Sciatic nerve (tissue), 2 donors: ENCODE measurements at regions not wholly inside any gene's neighbourhood (a gene's known extent, or its start where the extent isn't known, plus 50 kb on each side); places are given as distances from the start of the nearest gene placed in this dataset.
A peak's percentile ranks its signal among the peaks of the same experiment; 100 is the strongest.

Experiments used
- ATAC-seq: fragments of 200-7000 bp; cut with Tn5 transposase; one replicate; pipeline ENCODE4 v1.9.1; 2020; ENCODE audit warnings: mild to moderate bottlenecking, moderate library complexity
- DNase-seq: peaks from one replicate; pipeline ENCODE4 v3.0.0-alpha.2; 2020; ENCODE audit warnings: low spot score
- intact Hi-C: fragments of 100-400 bp; cut with DNase I; formaldehyde crosslinking; loops from one replicate; pipeline ENCODE4 v1.14.2; 2022
- donor health status: DM: no; HTN: no; CAD: no.
- donor health status: DM: no; HTN: no; CAD: no.

- no peak for ATAC-seq
- intact Hi-C loops: no loop called here
- DNase-seq: no peak
These were observed 320.2 kb downstream of the AHR start for GRCh38 chr7:17618652-17618974.

- intact Hi-C loops: no loop called here
- ATAC-seq (no peak), DNase-seq (no peak)
These were observed 320.9 kb downstream of the AHR start for GRCh38 chr7:17619196-17619818.

DNA sequence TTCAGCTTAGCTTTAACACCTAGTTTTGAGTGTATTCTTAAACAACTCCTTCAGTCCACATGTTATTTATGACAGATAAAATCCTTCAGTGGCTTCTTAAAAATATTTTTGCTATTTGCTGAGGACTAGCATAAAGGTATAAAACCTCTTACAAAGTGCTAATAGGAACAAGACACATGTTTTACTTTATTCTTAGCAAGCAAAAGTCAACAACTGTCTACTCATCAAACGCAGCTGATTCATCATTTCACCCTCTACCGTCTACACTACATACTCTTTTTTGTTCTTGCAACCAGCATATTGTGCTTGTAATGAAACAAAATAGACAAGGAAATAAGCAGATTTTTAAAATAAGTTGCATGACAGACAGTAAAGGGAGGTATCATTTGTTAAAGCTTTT, 319.7 kb downstream of the SNX13 start:
- no peak for DNase-seq
- intact Hi-C loops: no loop called here
- ATAC-seq: no peak

DNA sequence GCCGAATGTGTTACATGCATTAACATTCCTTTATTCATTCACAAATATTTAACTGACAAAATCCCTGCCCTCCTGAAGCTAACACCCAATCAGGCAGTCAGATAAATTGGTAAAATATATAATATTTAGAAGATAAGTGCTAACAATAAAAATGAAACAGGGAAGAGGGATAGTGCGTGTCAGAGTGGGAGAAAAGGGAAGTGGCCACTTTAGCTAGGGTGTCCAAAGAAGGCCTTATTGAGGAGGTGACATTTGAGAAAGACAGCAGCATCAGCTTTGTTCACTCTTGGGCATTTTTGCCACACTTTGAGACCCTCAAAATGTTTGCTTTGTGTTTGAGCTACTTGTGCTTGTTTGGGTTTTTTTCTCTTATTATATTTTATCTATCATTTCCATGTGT, 317.8 kb downstream of the SNX13 start:
- DNase-seq (no peak), ATAC-seq (no peak)
- intact Hi-C loops: no loop called here

DNA sequence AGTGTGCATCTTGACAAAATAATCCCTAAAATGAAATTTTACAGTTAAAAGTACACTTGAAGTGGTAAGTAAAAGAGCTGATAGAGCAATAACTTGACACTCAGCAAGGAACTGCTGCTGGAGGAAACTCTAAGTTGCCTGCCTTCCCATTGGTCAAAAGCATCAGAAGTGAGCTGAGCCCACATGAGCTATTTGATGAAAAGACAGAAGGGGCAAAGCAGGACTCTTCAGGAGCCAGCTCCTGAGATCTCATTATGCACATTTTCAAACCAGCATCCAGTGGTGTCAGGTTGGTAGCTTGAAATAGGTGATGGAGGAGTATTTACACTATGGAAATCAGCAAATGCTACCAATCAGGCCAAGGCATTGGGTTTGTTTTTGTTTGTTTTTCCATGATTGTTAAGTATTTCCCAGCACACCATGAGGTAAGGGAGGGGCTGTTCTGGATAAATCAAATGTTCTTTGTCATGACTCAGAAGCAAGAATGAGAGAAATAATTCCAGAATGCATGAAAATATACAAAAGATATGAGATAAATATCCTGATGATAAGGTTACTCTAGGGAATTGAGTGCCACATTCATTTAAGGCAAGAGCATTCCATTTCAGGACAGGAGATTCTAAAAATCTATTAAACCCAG, 316.6 kb downstream of the SNX13 start:
- DNase-seq (no peak), ATAC-seq (no peak)
- intact Hi-C loops: no loop called here

- ATAC-seq (no peak), DNase-seq (no peak)
- intact Hi-C loops: no loop called here
These were observed 315.9 kb downstream of the SNX13 start for GRCh38 chr7:17624379-17624778.

GRCh38 chr7:17625043-17625442, 315.3 kb downstream of the SNX13 start:
- intact Hi-C loops: no loop called here
- DNase-seq (no peak), ATAC-seq (no peak)

- ATAC-seq: no peak
These were observed 314.1 kb downstream of the SNX13 start for GRCh38 chr7:17626235-17626634.

DNA sequence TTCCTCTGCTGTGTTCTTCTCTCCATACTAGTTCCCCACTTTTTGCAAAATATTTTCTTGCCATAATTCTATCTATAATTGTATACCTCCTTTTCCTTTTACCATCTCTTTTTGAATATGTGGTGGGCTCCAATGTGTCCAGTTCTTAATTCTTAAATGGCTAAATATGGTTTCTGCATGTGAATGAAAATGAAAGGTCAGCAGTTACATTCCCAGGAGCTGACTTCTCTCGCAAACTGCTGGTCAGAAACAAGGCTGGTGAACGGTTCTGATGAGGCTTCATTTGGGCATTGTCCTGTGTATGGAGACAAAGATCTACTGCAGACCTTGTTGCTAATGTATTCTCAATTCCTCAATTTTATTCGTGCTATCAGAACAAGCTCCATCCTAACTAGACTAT, 309.2 kb downstream of the SNX13 start:
- intact Hi-C loops: no loop called here
- ATAC-seq: no peak
- DNase-seq: no peak

More at GRCh38 chr7:17626235-17626634, 314.1 kb downstream of the SNX13 start:
- DNase-seq: no peak
- intact Hi-C loops: no loop called here

- no peak for DNase-seq
- intact Hi-C loops: no loop called here
- no peak for ATAC-seq
These were observed 307.9 kb downstream of the SNX13 start for GRCh38 chr7:17632384-17632783.

DNA sequence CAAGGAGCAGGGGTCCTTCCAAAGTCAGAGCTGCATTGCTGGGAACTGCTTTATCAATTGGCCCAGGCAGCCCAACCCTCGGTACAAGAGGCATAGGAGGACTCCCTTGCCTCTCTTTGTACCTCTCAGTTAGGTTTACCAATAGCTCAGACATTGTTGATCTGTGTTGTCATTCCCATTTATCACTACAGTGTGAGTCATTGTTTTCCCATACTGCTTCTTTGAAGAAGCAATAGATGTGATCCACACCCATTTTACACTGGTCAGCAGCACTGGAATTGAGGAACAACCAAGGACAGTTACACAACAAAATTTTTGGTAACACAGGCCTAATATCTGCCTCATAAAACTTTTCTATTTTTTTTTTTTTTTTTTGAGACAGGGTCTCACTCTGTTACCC, 307.2 kb downstream of the SNX13 start:
- intact Hi-C loops: no loop called here
- ATAC-seq: peak; percentile 67
- DNase-seq: no peak

DNA sequence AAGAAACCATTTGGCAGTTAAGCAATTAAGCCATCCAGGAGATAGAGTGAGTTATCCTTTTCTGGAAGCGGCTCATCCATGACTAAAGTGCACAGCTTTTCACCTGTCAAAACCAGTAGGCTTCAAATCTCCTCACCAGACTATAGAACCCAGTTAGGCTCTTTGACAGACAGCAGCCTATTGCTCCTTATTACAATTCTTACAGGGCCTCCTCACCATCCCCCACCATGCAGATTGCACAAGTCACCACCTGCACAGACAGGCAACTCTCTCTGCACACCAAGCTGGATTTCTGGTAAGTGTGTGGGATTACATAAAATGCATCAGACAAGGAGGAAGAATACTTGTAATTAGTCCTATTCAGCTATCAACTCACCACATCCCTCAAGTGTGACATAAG, 301.6 kb downstream of the SNX13 start:
- ATAC-seq (peak; percentile 39), DNase-seq (no peak)
- intact Hi-C loops: no loop called here

DNA sequence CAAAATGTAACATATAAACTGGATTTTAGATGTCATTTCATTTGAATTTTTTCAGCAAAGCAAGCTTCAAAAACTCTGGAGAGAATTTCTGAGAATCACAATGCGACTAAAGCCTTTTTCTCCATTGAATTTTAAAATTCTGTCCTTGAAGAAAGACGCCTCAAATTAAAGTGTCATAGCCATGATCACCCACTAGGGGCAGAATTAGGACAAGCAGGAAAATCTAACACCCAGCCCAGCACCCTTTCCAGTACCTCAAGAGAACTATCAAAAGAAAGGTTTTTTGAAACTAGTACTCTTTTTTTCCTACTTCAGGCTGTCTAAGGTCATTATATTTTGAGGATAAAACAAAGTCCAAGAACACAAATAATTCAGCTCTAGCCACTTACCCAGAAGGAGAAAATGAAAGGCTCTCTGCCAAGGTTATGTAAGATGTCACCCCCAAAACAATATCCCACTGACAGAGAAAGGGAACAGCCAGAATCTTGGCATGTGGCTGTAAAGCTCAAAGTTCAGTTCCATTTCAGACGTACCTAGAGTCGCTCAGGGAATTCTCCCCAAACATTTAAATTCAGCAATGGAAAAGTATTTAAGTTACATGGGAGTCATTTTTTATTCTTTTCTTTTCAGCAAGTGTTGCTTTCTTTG, 299.4 kb downstream of the SNX13 start:
- ATAC-seq (peak; percentile 61), DNase-seq (no peak)
- intact Hi-C loops: loop anchor here (5.0 kb wide), 1 partner anchor 334 kb away; no protein-coding TSS in a partner anchor

- DNase-seq (no peak), ATAC-seq (no peak)
- intact Hi-C loops: no loop called here
These were observed 294.8 kb downstream of the SNX13 start for GRCh38 chr7:17645500-17645899.

- ATAC-seq (peak; percentile 61), DNase-seq (no peak)
- intact Hi-C loops: no loop called here
These were observed 293.9 kb downstream of the SNX13 start for GRCh38 chr7:17646253-17646956.

- DNase-seq (no peak), ATAC-seq (no peak)
- intact Hi-C loops: no loop called here
These were observed 289.0 kb downstream of the SNX13 start for GRCh38 chr7:17651341-17651740.

DNA sequence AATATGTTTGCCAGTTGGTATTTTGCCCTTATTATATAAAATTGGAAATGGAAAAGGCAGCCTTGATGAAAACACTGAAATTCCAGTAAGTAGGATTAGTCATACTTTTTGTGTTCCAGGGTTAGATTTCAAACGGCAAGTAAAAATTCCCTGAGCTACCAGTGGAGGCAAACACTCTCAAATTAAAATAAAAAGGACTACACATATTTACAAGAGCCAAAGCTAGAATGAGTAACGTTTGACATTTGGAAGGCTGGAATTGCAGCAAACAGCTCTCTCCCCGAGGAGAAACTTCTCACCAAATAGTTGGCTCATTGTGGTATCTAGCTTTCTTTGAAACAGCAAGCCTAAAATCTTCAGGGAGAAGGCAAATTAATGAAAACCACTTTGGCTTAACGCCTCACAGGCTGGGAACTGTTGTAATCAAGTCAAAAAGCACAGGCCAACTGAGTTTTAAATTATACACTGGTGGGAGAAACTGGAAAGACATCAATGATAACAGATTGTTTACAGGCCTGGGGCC, 288.4 kb downstream of the SNX13 start:
- ATAC-seq (peak; percentile 93), DNase-seq (no peak)
- intact Hi-C loops: no loop called here

- ATAC-seq (no peak), DNase-seq (no peak)
- intact Hi-C loops: no loop called here
These were observed 285.4 kb downstream of the SNX13 start for GRCh38 chr7:17654940-17655339.

DNA sequence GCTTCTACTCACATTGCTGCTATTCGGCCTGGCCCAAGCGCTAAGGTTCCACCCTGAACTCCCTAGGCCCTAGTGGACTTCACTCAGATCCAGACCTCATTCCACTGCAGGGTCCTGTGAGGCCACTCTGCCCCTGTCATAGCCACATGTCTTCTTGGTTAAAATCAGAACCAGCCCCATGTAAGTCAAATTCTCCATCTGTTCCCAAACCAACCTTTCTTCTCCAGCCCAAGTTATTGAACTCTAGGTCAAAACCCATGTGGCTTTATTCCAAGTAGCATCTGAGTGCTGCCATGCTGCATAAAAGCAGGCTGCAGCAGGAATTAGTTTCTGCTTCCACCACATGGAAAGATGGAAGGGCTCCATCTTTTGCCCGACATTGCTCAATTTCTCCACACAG, 281.2 kb downstream of the SNX13 start:
- ATAC-seq (no peak), DNase-seq (no peak)

GRCh38 chr7:17660116-17660515, 280.2 kb downstream of the SNX13 start:
- intact Hi-C loops: no loop called here
- ATAC-seq (no peak), DNase-seq (no peak)

More for the DNA sequence above, 281.2 kb downstream of the SNX13 start:
- intact Hi-C loops: no loop called here
